ENCODE measurements at regions not wholly inside any gene's neighbourhood (a gene's known extent, or its start where the extent isn't known, plus 50 kb on each side); places are given as distances from the start of the nearest gene placed in this dataset.

- Histone ChIP-seq H4K5ac (ENCODE audit: insufficient read length, low read depth, low read length) (no peak overlapping the region), H3K27me3 (ENCODE audit: insufficient read depth, low read length) (no peaks in the 10 kb centered on the region; the same call in 1 of the 2 replicates), H3T11ph (ENCODE audit: low read length) (no peak overlapping the region), H3K23ac (ENCODE audit: insufficient read length, low read depth, low read length) (no peak overlapping the region), H2BK5ac (ENCODE audit: insufficient read length, low read length) (no peak overlapping the region), H3K14ac (ENCODE audit: insufficient read depth, low read length) (no peak overlapping the region), H3K27ac (ENCODE audit: insufficient read length, low read depth, low read length) (no peak overlapping the region), H3K79me2 (ENCODE audit: insufficient read depth, low read length) (no peaks in the 10 kb centered on the region), H3K4me2 (ENCODE audit: insufficient read depth, insufficient read length, low read length) (no peak overlapping the region), H4K8ac (replicated peaks; ENCODE audit: insufficient read length, low read depth, low read length) (no peak overlapping the region), H2BK12ac (ENCODE audit: insufficient read length, low read depth, low read length) (no peak overlapping the region), H2AK5ac (ENCODE audit: insufficient read length, low read length) (no peak overlapping the region), H3K9ac (ENCODE audit: extremely low read depth, insufficient read length, low read length) (no peak overlapping the region), H2BK20ac (ENCODE audit: low read depth, low read length, poor library complexity, severe bottlenecking) (no peak overlapping the region), H3K4ac (ENCODE audit: low read depth, low read length) (no peak overlapping the region), H2BK15ac (ENCODE audit: low read depth, low read length) (no peak overlapping the region), H2AFZ (ENCODE audit: low read length) (no peak overlapping the region), H3K9me3 (ENCODE audit: control insufficient read depth, low read depth, low read length) (no peaks in the 10 kb centered on the region), H2BK120ac (ENCODE audit: low read depth, low read length, poor library complexity, severe bottlenecking) (no peak overlapping the region), H3K4me1 (ENCODE audit: insufficient read depth, low read length) (no peaks in the 10 kb centered on the region), H3K79me1 (ENCODE audit: insufficient read depth, low read depth, low read length, poor library complexity, severe bottlenecking) (no peaks in the 10 kb centered on the region), H3K23me2 (ENCODE audit: insufficient read length, low read depth, low read length, poor library complexity, severe bottlenecking) (no peaks in the 10 kb centered on the region), H4K91ac (ENCODE audit: insufficient read length, low read depth, low read length) (no peak overlapping the region), H4K20me1 (ENCODE audit: control insufficient read depth, insufficient read depth, insufficient read length) (no peaks in the 10 kb centered on the region), H3K56ac (ENCODE audit: insufficient read length, low read depth, low read length) (no peak overlapping the region), H3K18ac (ENCODE audit: insufficient read length, low read depth, low read length) (no peak overlapping the region)
- H3K4me3 Mint-ChIP-seq: no peak overlapping the region
- no CpG with 5 or more reads among the region's 7 CpGs for WGBS (ENCODE audit: extremely low coverage, insufficient read length, low lambda C conversion rate)
- no peaks in the 10 kb centered on the region for H3K9me3 Mint-ChIP-seq
- no peak for TF ChIP-seq CTCF (conservative IDR thresholded peaks at IDR 0.05)
- no peak overlapping the region for H3K27ac Mint-ChIP-seq
- H3K27me3 Mint-ChIP-seq (ENCODE audit: low read depth): peaks cover 54% of the 10 kb centered on the region
- no peak for DNase-seq
- peaks cover 6 to 7% of the 10 kb centered on the region in 2 experiments for H3K4me1 Mint-ChIP-seq
- no peaks in the 10 kb centered on the region for H3K36me3 Mint-ChIP-seq (ENCODE audit: insufficient read depth in 1 of 3, low read depth in 3 of 3)
These were observed 85.8 kb upstream of the LRRN2 start for GRCh38 chr1:204771358-204771757.
